ENCODE measurements at regions not wholly inside any gene's neighbourhood (a gene's known extent, or its start where the extent isn't known, plus 50 kb on each side); places are given as distances from the start of the nearest gene placed in this dataset.

DNA sequence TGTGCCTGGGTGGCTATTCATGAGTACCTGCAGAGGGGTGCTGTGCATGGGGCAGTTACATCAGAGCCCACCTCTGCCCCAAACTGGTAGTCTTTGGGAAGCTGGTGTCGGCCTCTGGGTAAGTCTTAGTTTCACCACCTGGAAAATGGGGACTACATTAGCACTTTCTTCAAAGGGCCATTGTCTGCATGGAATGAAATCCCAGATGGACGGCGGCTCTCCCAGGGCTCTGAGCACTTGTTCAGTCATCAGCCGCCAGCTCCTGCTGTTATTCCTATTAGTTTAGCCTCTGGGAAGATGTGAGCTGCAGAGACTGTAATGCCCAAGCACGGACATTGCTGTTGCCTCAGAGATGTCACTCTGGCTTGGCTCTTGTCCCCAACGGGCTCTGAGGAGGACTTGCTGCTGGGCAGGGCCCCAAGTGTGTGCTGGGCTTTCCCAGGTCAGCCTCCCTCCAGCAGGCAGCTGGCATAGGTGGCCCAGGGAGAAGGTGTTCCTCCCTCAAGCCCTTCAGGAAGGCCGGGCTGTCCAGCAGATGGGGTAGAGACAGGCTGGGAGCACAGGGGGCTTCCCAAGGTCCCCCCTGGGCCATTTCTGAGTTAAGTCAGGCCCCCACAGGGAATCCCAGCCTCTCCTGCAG is 268.3 kb downstream of the TFAP2C start:
- TF ChIP-seq ELF4 (IDR thresholded peaks at IDR 0.05): no peak
- no peak for TF ChIP-seq FOXM1 (IDR thresholded peaks at IDR 0.05; ENCODE audit: borderline replicate concordance)
- TF ChIP-seq, protein P1, sequence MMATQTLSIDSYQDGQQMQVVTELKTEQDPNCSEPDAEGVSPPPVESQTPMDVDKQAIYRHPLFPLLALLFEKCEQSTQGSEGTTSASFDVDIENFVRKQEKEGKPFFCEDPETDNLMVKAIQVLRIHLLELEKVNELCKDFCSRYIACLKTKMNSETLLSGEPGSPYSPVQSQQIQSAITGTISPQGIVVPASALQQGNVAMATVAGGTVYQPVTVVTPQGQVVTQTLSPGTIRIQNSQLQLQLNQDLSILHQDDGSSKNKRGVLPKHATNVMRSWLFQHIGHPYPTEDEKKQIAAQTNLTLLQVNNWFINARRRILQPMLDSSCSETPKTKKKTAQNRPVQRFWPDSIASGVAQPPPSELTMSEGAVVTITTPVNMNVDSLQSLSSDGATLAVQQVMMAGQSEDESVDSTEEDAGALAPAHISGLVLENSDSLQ (IDR thresholded peaks at IDR 0.05): no peak
- no peak for TF ChIP-seq FOXA1 (IDR thresholded peaks at IDR 0.05)
- TF ChIP-seq NFRKB (IDR thresholded peaks at IDR 0.05): no peak
- TF ChIP-seq BHLHE40 (IDR thresholded peaks at IDR 0.05; ENCODE audit: borderline replicate concordance): no peak
- no peak for TF ChIP-seq TARDBP (IDR thresholded peaks at IDR 0.05)
- TF ChIP-seq SUZ12 (IDR thresholded peaks at IDR 0.05): no peak
- no peak for TF ChIP-seq CTBP1 (IDR thresholded peaks at IDR 0.05; ENCODE audit: borderline replicate concordance)
- TF ChIP-seq SP1 (IDR thresholded peaks at IDR 0.05): no peak
- TF ChIP-seq L3MBTL2 (conservative IDR thresholded peaks at IDR 0.05): no peak
- no peak for TF ChIP-seq ARNT (IDR thresholded peaks at IDR 0.05)

Measured in HEK293T (cell line).